ENCODE measurements at regions not wholly inside any gene's neighbourhood (a gene's known extent, or its start where the extent isn't known, plus 50 kb on each side); places are given as distances from the start of the nearest gene placed in this dataset.

DNA sequence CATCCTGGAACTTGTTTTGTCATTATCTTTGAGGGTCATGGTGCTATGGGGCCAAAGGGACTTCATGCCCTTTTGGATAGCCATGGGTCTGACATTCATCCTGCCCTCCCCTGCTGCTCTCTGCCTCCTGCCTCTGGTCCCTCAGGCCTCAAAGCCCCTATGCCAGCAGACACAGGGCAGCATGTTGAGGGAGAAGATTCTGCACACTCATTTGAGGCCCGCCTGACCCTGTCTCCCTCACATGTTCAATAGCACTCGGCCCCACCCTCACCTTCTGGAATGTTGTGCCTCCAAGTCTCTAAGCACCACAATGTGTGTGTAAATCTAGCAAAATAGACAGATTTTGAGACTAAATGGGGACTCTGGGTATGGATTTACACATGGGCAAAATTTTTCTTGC lies 178.7 kb upstream of the ANKRD28 start:
- POLR2A ChIA-PET = no interaction called here
- Histone ChIP-seq H3K36me3 (replicated peaks in 1 of 2; ENCODE audit: control extremely low read depth in 1 of 2, control insufficient read depth in 1 of 2, extremely low read depth in 1 of 2, insufficient read depth in 2 of 2, low read length in 1 of 2) (no peaks in the 10 kb centered on the region), H3K27me3 (replicated peaks in 1 of 4; ENCODE audit: control extremely low read depth in 1 of 4, control insufficient read depth in 3 of 4, insufficient read depth in 4 of 4, low read length in 3 of 4) (no peaks in the 10 kb centered on the region), H3K9me3 (ENCODE audit: control extremely low read depth in 1 of 3, control insufficient read depth in 2 of 3, insufficient read depth in 1 of 3, low read length in 2 of 3) (peaks cover 0 to 5% (median 0%) of the 10 kb centered on the region in 3 donors), H3K4me3 (ENCODE audit: control extremely low read depth in 1 of 5, extremely low read depth in 1 of 5, insufficient read depth in 1 of 5, low read depth in 2 of 5, low read length in 4 of 5) (no peak overlapping the region), H4K20me1 (ENCODE audit: control insufficient read depth, insufficient read depth, low read length, poor library complexity, severe bottlenecking) (no peaks in the 10 kb centered on the region), H3K4me2 (replicated peaks; ENCODE audit: low read depth, low read length, poor library complexity, severe bottlenecking) (no peak overlapping the region), H3K79me2 (ENCODE audit: control insufficient read depth, insufficient read depth, low read length) (no peaks in the 10 kb centered on the region), H3K4me1 (ENCODE audit: control insufficient read depth in 2 of 2, insufficient read depth in 2 of 2, low read length in 2 of 2) (no peaks in the 10 kb centered on the region), H2AFZ (ENCODE audit: insufficient read depth, low read depth, low read length, poor library complexity, severe bottlenecking) (no peak overlapping the region), H3K9ac (ENCODE audit: low read length) (no peak overlapping the region), H3K27ac (ENCODE audit: low read length in 2 of 2) (no peak overlapping the region)
- no peak for ATAC-seq (ENCODE audit: low read depth)
- TF ChIP-seq EZH2 (IDR thresholded peaks at IDR 0.05; ENCODE audit: borderline replicate concordance, insufficient read depth, low read depth, low read length, poor library complexity, severe bottlenecking) = no peak
- 100% methylated on average over 1 of the region's 2 CpGs for WGBS (ENCODE audit: insufficient coverage)
- Mint-ChIP-seq H3K9me3 (ENCODE audit: insufficient read depth) (no peaks in the 10 kb centered on the region), H3K4me1 (no peaks in the 10 kb centered on the region), H3K4me3 (no peak overlapping the region), H3K27me3 (no peaks in the 10 kb centered on the region), H3K27ac (no peak overlapping the region)
- CTCF ChIA-PET = no interaction called here
- no peak for DNase-seq
- intact Hi-C loops (cut with micrococcal nuclease) = no loop called here

DNA sequence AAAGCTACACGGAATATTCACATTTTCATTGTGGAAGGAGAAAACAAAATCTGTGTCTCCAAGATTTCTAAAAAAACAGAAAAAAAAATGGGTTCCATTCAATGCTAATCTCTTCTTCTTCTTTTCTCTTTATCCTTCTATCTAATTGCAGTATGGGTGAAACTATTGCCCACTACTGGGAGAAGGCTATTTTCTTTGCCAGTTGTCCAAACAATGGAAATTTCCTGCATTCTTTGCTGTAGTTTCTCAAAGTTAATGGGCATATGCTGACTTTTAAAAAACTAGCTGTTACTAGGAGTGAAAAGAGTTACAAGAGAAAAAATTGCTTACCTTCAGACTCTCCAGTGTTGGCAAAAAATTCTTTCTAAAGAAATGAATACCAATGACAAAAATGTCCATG lies 179.3 kb upstream of the ANKRD28 start:
- no peak overlapping the region for H3K4me3 ChIP-seq (ENCODE audit: control extremely low read depth in 1 of 5, extremely low read depth in 1 of 5, insufficient read depth in 1 of 5, low read depth in 2 of 5, low read length in 4 of 5)
- Mint-ChIP-seq H3K27ac (no peak overlapping the region), H3K27me3 (no peaks in the 10 kb centered on the region), H3K9me3 (ENCODE audit: insufficient read depth) (no peaks in the 10 kb centered on the region), H3K4me3 (no peak overlapping the region), H3K4me1 (no peaks in the 10 kb centered on the region)
- TF ChIP-seq EZH2 (IDR thresholded peaks at IDR 0.05; ENCODE audit: borderline replicate concordance, insufficient read depth, low read depth, low read length, poor library complexity, severe bottlenecking) = no peak
- TF ChIP-seq, protein P1, sequence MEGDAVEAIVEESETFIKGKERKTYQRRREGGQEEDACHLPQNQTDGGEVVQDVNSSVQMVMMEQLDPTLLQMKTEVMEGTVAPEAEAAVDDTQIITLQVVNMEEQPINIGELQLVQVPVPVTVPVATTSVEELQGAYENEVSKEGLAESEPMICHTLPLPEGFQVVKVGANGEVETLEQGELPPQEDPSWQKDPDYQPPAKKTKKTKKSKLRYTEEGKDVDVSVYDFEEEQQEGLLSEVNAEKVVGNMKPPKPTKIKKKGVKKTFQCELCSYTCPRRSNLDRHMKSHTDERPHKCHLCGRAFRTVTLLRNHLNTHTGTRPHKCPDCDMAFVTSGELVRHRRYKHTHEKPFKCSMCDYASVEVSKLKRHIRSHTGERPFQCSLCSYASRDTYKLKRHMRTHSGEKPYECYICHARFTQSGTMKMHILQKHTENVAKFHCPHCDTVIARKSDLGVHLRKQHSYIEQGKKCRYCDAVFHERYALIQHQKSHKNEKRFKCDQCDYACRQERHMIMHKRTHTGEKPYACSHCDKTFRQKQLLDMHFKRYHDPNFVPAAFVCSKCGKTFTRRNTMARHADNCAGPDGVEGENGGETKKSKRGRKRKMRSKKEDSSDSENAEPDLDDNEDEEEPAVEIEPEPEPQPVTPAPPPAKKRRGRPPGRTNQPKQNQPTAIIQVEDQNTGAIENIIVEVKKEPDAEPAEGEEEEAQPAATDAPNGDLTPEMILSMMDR (IDR thresholded peaks at IDR 0.05) = no peak
- H3K9me3 ChIP-seq (ENCODE audit: control extremely low read depth in 1 of 3, control insufficient read depth in 2 of 3, insufficient read depth in 1 of 3, low read length in 2 of 3) = peaks cover 0 to 5% (median 0%) of the 10 kb centered on the region in 3 donors
- POLR2A ChIA-PET = no interaction called here
- H3K27ac ChIP-seq (ENCODE audit: low read length in 2 of 2) = no peak overlapping the region
- H3K4me1 ChIP-seq (ENCODE audit: control insufficient read depth in 2 of 2, insufficient read depth in 2 of 2, low read length in 2 of 2) = no peaks in the 10 kb centered on the region
- no peaks in the 10 kb centered on the region for H3K79me2 ChIP-seq (ENCODE audit: control insufficient read depth, insufficient read depth, low read length)
- ATAC-seq (ENCODE audit: low read depth) = no peak
- H4K20me1 ChIP-seq (ENCODE audit: control insufficient read depth, insufficient read depth, low read length, poor library complexity, severe bottlenecking) = no peaks in the 10 kb centered on the region
- intact Hi-C loops (cut with micrococcal nuclease) = no loop called here
- H3K4me2 ChIP-seq (replicated peaks; ENCODE audit: low read depth, low read length, poor library complexity, severe bottlenecking) = no peak overlapping the region
- no peaks in the 10 kb centered on the region for H3K27me3 ChIP-seq (replicated peaks in 1 of 4; ENCODE audit: control extremely low read depth in 1 of 4, control insufficient read depth in 3 of 4, insufficient read depth in 4 of 4, low read length in 3 of 4)
- H3K9ac ChIP-seq (ENCODE audit: low read length) = no peak overlapping the region
- DNase-seq = no peak
- H3K36me3 ChIP-seq (replicated peaks in 1 of 2; ENCODE audit: control extremely low read depth in 1 of 2, control insufficient read depth in 1 of 2, extremely low read depth in 1 of 2, insufficient read depth in 2 of 2, low read length in 1 of 2) = no peaks in the 10 kb centered on the region
- CTCF ChIA-PET = no interaction called here
- H2AFZ ChIP-seq (ENCODE audit: insufficient read depth, low read depth, low read length, poor library complexity, severe bottlenecking) = no peak overlapping the region
- WGBS (ENCODE audit: insufficient coverage) = no CpG with 5 or more reads among the region's 1 CpG
